ENCODE measurements at regions not wholly inside any gene's neighbourhood (a gene's known extent, or its start where the extent isn't known, plus 50 kb on each side); places are given as distances from the start of the nearest gene placed in this dataset.

- Histone ChIP-seq H3K4me3 (no peak overlapping the region), H3K27ac (no peak overlapping the region)
- no peak for TF ChIP-seq CTCF (IDR thresholded peaks at IDR 0.05)
- DNase-seq (ENCODE audit: low spot score): no peak
Observed at GRCh38 chr3:84439476-84439875, 519.3 kb upstream of the CADM2 start.

- TF ChIP-seq CTCF (IDR thresholded peaks at IDR 0.05): no peak
Observed at GRCh38 chr3:84440291-84440690, 518.5 kb upstream of the CADM2 start.

GRCh38 chr3:84442533-84442932 lies 516.3 kb upstream of the CADM2 start:
- DNase-seq (ENCODE audit: low spot score): no peak
- TF ChIP-seq CTCF (IDR thresholded peaks at IDR 0.05): no peak
- Histone ChIP-seq H3K4me3 (no peak overlapping the region), H3K27ac (no peak overlapping the region)

More at GRCh38 chr3:84440291-84440690, 518.5 kb upstream of the CADM2 start:
- Histone ChIP-seq H3K4me3 (no peak overlapping the region), H3K27ac (no peak overlapping the region)
- DNase-seq (ENCODE audit: low spot score): no peak

GRCh38 chr3:84444726-84445521 lies 513.9 kb upstream of the CADM2 start:
- DNase-seq (ENCODE audit: low spot score): no peak
- Histone ChIP-seq H3K27ac (no peak overlapping the region), H3K4me3 (no peak overlapping the region)
- no peak for TF ChIP-seq CTCF (IDR thresholded peaks at IDR 0.05)

GRCh38 chr3:84487296-84487695 lies 471.5 kb upstream of the CADM2 start:
- Histone ChIP-seq H3K27ac (no peak overlapping the region), H3K4me3 (no peak overlapping the region)
- DNase-seq (ENCODE audit: low spot score): no peak
- TF ChIP-seq CTCF (IDR thresholded peaks at IDR 0.05): no peak

- no peak for DNase-seq (ENCODE audit: low spot score)
- no peak overlapping the region for H3K4me3 ChIP-seq
- H3K27ac ChIP-seq: no peak overlapping the region
- no peak for TF ChIP-seq CTCF (IDR thresholded peaks at IDR 0.05)
Observed at GRCh38 chr3:84504761-84505160, 454.0 kb upstream of the CADM2 start.

GRCh38 chr3:84510007-84510406 lies 448.8 kb upstream of the CADM2 start:
- Histone ChIP-seq H3K27ac (no peak overlapping the region), H3K4me3 (no peak overlapping the region)
- no peak for DNase-seq (ENCODE audit: low spot score)
- no peak for TF ChIP-seq CTCF (IDR thresholded peaks at IDR 0.05)

All from coronary artery (tissue), 2 donors.